WERI-Rb-1 (cell line): ENCODE measurements at regions not wholly inside any gene's neighbourhood (a gene's known extent, or its start where the extent isn't known, plus 50 kb on each side); places are given as distances from the start of the nearest gene placed in this dataset.
"Not testable (repeated sequence)": the region's sequence is repeated elsewhere in the genome, so short reads cannot be mapped to it uniquely, and the experiment has no call there.

Source experiments
- DNase-seq: peaks from one replicate; pipeline ENCODE4 v3.0.0-alpha.2; 2020
- H3K27ac ChIP-seq: fragments of 250-450 bp; sonication (Bioruptor Pico); 2 replicates; pipeline ENCODE4 v1.5.1; 2020; ENCODE audit warnings: mild to moderate bottlenecking, moderate library complexity
- H3K27me3 ChIP-seq: fragments of 250-450 bp; sonication (Bioruptor Pico); 2 replicates; pipeline ENCODE4 v1.5.1; 2021; ENCODE audit warnings: mild to moderate bottlenecking, low read depth, moderate library complexity; ENCODE audit not compliant: insufficient read depth, severe bottlenecking
- H3K36me3 ChIP-seq: fragments of 250-450 bp; sonication (Bioruptor Pico); 2 replicates; pipeline ENCODE4 v1.5.1; 2020; ENCODE audit warnings: mild to moderate bottlenecking, moderate library complexity
- H3K4me3 ChIP-seq: 2 replicates; pipeline ENCODE4 v1.5.1; 2011; ENCODE audit warnings: low read depth, mild to moderate bottlenecking, control low read depth, low read length
- H3K9me3 ChIP-seq: fragments of 250-450 bp; sonication (Bioruptor Pico); 2 replicates; pipeline ENCODE4 v1.5.1; 2021; ENCODE audit warnings: mild to moderate bottlenecking, moderate library complexity; ENCODE audit not compliant: severe bottlenecking
- CTCF ChIP-seq: IDR thresholded peaks from 2 replicates; pipeline ENCODE4 v1.5.1; 2011; ENCODE audit warnings: low read depth, mild to moderate bottlenecking, control low read depth, inconsistent platforms, low read length

- H3K27ac ChIP-seq, H3K36me3 ChIP-seq, H3K9me3 ChIP-seq, H3K4me3 ChIP-seq, DNase-seq, H3K27me3 ChIP-seq: not testable (repeated sequence)
These were observed 153.8 kb upstream of the PDCD2 start for GRCh38 chr6:170738263-170738662.

GRCh38 chr6:170736339-170736738, 151.9 kb upstream of the PDCD2 start:
- not testable (repeated sequence) for H3K36me3 ChIP-seq, H3K4me3 ChIP-seq, H3K27me3 ChIP-seq, H3K27ac ChIP-seq, DNase-seq, H3K9me3 ChIP-seq

GRCh38 chr6:170717082-170717481, 132.6 kb upstream of the PDCD2 start:
- H3K4me3 ChIP-seq, H3K9me3 ChIP-seq, H3K36me3 ChIP-seq, H3K27me3 ChIP-seq, DNase-seq, H3K27ac ChIP-seq: not testable (repeated sequence)

GRCh38 chr6:170712702-170713101, 128.3 kb upstream of the PDCD2 start:
- H3K27ac ChIP-seq, H3K9me3 ChIP-seq, DNase-seq, H3K36me3 ChIP-seq, H3K4me3 ChIP-seq, H3K27me3 ChIP-seq: not testable (repeated sequence)
- TF ChIP-seq CTCF: 0 out of 2 replicates have a peak, but pooled peaks have one; percentile 21

- H3K27ac ChIP-seq, DNase-seq, H3K9me3 ChIP-seq, H3K4me3 ChIP-seq, H3K36me3 ChIP-seq, H3K27me3 ChIP-seq: not testable (repeated sequence)
These were observed 115.7 kb upstream of the PDCD2 start for GRCh38 chr6:170700178-170700577.
